ENCODE measurements at regions not wholly inside any gene's neighbourhood (a gene's known extent, or its start where the extent isn't known, plus 50 kb on each side); places are given as distances from the start of the nearest gene placed in this dataset.

- DNase-seq (ENCODE audit: low spot score) = no peak
Measured at GRCh38 chr4:23268072-23268771, 575.5 kb downstream of the GBA3 start.

GRCh38 chr4:23266401-23266800 is 573.7 kb downstream of the GBA3 start:
- DNase-seq (ENCODE audit: low spot score) = no peak

- DNase-seq (ENCODE audit: low spot score) = no peak
Measured at GRCh38 chr4:23260511-23260910, 567.8 kb downstream of the GBA3 start.

GRCh38 chr4:23245203-23245832 is 552.6 kb downstream of the GBA3 start:
- DNase-seq (ENCODE audit: low spot score) = no peak

- no peak for DNase-seq (ENCODE audit: low spot score)
Measured at GRCh38 chr4:23242962-23243361, 550.2 kb downstream of the GBA3 start.

GRCh38 chr4:23241408-23241807 is 548.7 kb downstream of the GBA3 start:
- no peak for DNase-seq (ENCODE audit: low spot score)

- DNase-seq (ENCODE audit: low spot score) = no peak
Measured at GRCh38 chr4:23238848-23239247, 546.1 kb downstream of the GBA3 start.

- no peak for DNase-seq (ENCODE audit: low spot score)
Measured at GRCh38 chr4:23237771-23238170, 545.0 kb downstream of the GBA3 start.

- no peak for DNase-seq (ENCODE audit: low spot score)
Measured at GRCh38 chr4:23235628-23236390, 543.1 kb downstream of the GBA3 start.

- no peak for DNase-seq (ENCODE audit: low spot score)
Measured at GRCh38 chr4:23234716-23235115, 542.0 kb downstream of the GBA3 start.

GRCh38 chr4:23234018-23234417 is 541.3 kb downstream of the GBA3 start:
- DNase-seq (ENCODE audit: low spot score) = no peak

GRCh38 chr4:23233596-23233995 is 540.9 kb downstream of the GBA3 start:
- DNase-seq (ENCODE audit: low spot score) = no peak

- no peak for DNase-seq (ENCODE audit: low spot score)
Measured at GRCh38 chr4:23232987-23233386, 540.2 kb downstream of the GBA3 start.

- DNase-seq (ENCODE audit: low spot score) = no peak
Measured at GRCh38 chr4:23225564-23225963, 532.8 kb downstream of the GBA3 start.

- no peak for DNase-seq (ENCODE audit: low spot score)
Measured at GRCh38 chr4:23224684-23225420, 532.1 kb downstream of the GBA3 start.

GRCh38 chr4:23220911-23221310 is 528.2 kb downstream of the GBA3 start:
- DNase-seq (ENCODE audit: low spot score) = no peak

GRCh38 chr4:23219779-23220408 is 527.2 kb downstream of the GBA3 start:
- DNase-seq (ENCODE audit: low spot score) = no peak

- no peak for DNase-seq (ENCODE audit: low spot score)
Measured at GRCh38 chr4:23213198-23213597, 520.5 kb downstream of the GBA3 start.

GRCh38 chr4:23212558-23212957 is 519.8 kb downstream of the GBA3 start:
- DNase-seq (ENCODE audit: low spot score) = no peak

- DNase-seq (ENCODE audit: low spot score) = no peak
Measured at GRCh38 chr4:23207059-23207458, 514.3 kb downstream of the GBA3 start.

- DNase-seq (ENCODE audit: low spot score) = no peak
Measured at GRCh38 chr4:23202712-23203247, 510.0 kb downstream of the GBA3 start.

Measured in SK-N-DZ (cell line).